GM21423 (cell line): ENCODE measurements at regions not wholly inside any gene's neighbourhood (a gene's known extent, or its start where the extent isn't known, plus 50 kb on each side); places are given as distances from the start of the nearest gene placed in this dataset.

Experiments
- ATAC-seq: cut with Tn5 transposase; IDR thresholded peaks from one replicate; pipeline ENCODE4 v1.9.1; 2021; ENCODE audit warnings: mild to moderate bottlenecking, moderate library complexity; ENCODE audit not compliant: unreplicated experiment

DNA sequence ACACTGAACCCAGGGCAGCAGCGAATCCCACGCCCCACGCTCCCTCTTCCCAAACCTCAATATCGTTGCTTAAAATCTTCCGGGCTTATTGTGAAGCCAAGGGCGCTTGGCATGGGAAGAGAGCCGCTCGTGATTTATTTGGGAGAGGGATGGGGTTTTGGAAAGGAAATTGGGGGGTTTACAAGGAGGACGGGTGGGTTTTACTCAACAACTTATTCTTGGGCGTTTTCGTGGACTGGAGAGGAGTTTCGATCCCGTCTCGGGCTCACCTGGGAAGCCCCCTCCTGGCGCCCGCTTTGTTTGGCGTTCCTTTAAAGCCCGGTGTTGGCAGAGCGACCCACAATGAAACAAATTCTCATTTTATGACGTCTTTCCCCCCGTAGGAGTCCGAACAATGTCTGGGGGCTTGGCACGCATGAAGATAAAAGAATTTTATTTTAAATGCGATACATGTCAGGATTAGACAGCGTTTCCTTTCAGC lies 135.3 kb downstream of the INSIG2 start:
- peak; percentile 5 for ATAC-seq

DNA sequence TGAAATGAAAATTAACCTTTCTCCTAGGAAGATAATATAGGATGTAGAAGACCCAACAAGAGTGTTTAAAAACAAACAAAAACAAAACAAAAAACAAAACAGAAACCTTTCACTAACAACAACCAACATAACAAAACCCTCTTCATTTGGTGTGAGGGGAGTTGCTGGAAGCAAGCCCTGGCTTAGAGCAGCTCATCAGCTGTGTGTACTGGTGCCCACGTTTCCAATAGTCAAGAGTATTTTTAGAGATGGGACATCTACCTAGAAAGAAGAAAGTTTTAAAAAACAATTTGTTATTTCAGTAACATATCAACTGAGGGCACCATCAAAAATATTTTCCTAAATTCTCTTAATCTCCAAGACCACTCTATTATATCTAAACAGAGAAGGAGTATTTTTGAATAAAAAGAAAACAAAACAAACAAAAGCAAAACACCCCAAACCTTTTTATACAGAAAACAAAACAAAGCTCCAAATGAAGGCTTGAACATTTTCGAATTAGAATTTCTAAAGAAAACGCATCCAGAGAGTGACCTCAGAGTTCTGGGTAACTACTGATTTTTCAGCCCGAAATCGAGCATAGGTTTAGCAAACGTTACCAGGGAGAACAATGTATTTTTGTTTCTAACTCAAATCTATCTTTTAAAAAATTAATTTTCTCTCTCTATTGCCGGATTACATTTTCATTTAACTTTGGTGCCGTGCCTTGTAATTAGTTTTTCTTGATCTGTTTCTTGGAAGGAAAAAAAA lies 134.6 kb downstream of the INSIG2 start:
- no peak for ATAC-seq

DNA sequence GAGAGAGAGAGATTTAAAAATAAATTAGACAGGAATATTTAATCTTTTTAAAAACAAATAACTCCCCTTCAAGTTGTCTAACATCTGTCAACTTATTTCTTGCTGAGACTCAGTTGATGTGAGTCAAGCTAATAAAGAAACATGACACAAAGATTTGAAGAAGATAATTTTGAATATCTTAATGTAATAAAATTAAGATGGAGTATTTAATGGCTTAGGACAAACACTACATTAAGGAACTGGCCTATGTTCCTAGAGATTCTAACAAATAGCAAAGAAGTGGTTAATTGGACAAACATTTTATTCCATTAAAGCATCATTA lies 134.0 kb downstream of the INSIG2 start:
- ATAC-seq = no peak

DNA sequence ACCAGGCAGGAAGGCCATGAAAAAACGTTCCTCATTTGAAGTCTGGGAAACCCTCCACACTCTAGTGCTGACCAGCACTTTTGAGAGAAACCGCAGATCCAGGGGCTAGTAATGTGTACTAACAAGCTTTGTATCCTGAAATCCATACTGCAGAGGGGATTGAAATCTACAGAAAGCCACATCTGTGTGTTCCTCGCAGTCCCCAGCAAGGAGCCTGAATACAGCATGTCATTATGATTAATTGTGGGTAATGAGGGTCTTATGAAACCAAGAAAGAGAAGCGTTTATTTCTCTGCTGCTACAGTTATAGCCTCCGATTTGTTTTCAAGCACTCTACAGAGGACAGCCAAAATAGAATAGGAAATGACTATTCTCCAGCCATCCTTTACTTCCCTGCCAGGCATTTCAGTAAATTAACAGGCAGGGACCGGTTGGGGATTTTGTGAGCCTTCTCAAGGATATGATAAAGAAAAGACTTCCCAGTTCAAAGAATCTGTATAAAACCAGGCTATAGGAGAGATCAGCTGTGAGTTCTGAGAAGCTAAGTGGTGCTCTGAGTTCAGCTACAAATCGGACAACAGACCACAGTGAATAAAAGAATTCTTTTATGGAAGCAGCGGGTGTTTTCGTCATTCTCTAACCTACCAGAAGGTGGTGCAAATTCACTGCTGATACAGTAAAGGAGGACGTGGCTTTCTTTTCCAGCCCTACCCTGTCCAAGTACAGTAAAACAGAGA lies 133.4 kb downstream of the INSIG2 start:
- no peak for ATAC-seq

DNA sequence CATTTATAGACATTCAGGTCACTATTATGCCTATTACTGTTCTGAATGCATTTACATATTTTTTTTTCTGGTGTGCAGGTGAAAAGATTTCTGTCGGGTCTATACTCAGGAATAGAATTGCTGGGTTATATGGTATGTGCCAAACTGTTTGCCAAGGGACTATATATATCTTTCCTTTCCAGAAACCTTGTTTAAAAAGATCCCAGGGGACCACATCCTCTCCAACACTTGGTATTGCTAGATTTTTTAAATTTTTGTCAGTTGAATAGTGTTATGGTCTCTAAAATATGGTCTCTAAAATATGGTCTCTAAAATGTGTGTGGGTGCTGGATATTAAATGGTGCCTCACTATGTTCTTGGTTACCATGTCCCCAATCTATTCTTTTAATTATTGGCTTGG lies 131.3 kb downstream of the INSIG2 start:
- no peak for ATAC-seq

DNA sequence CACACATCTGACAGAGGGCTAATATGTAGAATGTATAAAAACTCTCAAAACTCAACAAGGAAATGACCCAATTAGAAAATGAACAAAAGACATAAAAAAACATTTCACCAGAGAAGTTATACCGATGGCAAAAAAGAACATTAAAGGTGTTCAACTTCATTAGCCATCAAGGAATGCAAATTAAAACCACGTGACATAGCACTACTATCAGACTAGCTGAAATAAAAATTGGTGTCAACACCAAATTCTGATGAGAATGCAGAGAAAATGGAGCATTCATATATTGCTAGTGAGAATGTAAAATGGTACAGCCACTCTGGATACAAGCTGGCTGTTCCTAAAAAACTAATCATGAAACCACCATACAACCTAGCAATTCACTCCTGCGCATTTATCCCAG lies 128.0 kb downstream of the INSIG2 start:
- no peak for ATAC-seq

DNA sequence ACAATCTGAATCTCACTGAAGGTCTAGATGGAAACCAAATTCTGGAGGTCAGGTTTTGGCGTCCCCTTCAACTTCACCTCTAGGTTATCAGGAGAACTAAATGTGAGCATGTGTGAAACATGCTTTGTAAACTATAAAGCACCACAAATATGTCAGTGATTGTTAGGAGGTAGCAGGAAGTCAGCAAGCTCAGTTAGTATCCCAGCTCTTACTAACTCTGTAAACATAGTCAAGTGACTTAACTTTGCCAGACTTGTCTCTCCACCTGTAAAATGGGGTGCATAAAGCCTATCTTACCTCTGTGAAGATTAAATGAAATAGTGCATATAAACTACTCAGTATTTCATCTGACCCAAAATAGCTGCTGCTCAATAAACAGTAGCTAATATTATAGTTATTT lies 121.5 kb downstream of the INSIG2 start:
- ATAC-seq = no peak

DNA sequence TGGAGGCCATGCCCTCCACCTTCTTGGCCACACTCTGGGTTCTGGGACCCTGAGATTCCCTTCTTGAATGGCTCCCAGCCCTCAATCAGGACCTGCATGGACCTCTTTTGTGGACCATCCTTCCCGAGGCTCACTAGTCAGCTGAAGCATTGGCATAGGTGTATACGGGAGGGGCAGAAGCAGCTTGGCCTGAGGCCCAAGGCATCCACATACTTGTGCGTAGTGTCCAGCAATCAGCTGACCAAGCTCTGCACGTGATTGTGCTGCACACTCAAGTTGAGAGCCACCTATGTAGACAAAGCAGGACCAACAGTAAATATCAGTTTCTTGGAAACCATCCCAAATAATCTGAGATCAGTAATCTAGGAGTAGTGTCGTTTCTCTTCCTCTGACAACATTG lies 119.6 kb downstream of the INSIG2 start:
- ATAC-seq = no peak

DNA sequence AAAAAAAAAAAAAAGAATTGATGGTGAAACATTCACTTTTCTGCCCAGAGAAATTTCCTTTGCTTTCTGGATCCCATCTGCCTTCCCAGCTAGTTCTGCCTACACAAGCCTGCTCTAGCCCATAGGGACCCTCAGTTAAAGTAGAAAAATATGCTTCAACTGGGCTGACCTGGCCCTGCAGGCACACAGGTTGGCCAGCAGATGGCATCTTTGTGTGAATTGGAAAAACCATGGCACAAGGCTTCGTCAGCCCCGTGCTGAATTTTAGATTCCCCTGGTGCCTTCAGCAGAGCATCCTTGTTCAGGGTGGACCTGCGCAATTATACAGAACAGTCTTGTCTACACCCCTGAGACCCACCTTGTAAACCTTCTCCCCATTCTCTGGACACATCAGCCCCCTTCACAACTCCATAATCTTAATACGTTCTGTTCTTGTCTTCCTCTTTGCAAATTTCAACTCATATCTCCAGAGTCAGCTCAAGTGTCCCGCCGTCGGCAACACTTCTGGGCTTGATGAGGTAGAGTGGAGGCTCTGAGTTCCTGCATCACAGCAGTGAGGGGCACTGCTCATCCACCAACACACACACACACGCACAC lies 114.5 kb downstream of the INSIG2 start:
- peak; percentile 89 for ATAC-seq

DNA sequence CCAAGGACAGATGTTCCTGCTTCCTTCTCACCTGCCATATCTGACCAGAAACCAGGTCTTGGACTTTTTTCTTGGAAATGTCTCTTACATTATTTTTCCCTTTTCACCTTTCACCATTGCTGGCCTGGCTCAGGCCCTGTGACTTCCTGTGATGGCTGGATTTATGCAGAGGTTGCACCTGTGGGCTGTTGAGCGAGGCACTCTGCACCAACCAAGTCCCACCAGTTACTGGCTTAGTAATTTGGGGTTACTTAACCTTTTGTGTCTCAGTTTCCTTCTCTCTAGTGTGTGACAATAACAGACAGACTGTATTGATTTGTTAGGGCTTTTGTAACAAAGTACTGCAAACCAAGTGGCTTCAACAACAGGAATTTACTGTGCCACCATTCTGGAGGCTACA lies 110.0 kb downstream of the INSIG2 start:
- ATAC-seq = no peak

DNA sequence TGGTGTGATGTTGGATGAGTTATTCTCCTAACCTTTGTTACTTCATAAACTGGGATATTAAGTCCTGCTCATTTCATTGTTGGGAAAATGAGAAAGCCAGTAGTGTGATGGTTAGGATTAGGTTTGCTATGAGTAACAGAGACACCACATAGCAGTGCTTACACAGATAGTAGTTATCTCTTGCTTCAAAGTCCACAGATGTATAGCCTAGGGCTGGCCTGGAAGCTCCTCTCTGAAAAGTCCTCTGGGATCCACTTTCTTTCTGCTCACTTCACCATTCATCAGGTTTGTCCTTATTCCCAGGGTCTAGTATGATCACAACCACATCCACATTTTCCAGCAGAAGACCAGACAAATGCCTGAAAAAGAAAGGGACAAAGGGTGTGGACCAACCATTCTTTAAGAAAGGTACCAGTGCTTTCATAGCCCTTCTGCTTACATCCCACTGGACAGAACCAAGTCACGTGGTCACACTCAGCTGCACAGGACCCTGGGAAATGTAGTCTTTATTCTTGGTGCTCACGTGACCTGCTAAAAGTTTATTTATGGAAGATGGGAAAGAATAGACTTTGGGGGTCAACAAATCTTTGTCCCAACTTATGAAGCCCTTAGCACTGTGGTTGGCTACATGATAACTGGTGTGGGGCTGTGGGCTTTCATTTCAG lies 108.9 kb downstream of the INSIG2 start:
- no peak for ATAC-seq

DNA sequence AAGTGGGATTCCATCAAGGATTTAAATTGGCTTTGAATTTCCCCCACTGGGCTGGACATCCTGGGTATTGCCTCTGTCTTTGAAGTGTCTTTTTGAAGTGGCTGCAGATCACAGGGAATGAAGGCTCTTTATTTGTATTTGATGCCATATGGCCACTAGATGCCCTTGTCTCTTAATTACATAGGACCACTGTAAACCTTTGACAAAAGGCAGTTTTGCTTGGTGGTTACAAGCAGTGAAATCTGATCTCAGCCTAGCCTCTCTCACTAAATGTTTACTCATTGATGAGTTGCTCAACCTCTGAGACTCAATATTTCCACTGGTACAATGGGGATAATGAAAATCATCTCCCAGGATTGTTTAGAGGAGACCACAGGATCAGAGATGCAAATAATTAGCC lies 102.2 kb downstream of the INSIG2 start:
- ATAC-seq = no peak

DNA sequence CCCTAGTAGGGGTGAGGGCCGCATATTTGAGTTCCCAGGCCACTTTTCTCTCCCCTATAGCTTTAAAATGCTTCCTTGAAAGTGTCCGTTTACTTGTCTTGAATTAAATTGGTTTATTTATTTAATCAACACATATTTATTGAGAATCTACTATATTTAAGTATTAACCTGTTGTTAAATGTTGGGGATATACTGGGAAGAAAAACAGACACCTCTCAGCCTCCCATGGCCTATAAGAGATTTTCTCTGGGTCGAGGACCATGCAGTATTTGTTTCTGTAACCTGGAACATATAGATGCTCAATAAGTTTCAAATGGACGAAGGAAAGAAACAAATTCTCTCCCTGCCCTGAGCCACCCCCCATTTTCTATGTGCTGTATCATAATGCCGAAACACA lies 98.6 kb downstream of the INSIG2 start:
- ATAC-seq = no peak

DNA sequence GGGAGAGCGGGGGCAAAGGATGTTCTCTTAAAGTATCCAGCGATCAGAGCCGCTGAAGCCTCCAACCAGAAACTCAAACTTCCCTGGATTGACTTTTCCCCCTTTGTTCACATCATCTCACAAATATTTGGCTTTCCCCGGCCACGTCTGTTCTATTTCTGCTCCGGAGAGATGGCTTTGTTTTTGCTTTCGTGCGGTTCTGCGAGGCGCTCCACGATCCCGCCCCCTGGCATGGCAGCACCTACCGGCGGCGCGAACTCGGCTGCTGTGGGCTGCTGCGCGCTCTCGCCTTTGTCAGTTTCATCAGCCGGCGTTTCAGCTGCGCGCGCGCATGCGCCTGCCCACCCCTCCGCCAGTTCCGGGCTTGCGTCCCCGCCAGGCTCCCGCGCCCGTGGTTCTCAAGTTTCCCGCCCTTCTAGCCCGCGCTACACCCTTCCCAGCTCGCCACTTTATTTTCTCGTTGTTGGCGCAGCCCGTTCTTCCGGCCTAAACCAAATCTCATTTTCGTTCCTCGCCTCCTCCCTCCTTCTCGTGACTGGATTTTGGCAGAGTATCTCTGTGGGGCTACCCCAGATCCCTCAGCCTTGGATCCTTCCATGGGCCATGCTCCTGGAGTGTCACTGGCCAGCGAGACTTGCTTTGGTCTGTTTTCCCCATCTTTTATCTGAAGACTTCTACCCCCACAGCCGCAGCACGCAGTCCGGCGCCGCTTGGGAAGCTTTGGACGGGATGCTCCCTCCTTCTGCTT lies 98.0 kb downstream of the INSIG2 start:
- ATAC-seq = peak; percentile 88

DNA sequence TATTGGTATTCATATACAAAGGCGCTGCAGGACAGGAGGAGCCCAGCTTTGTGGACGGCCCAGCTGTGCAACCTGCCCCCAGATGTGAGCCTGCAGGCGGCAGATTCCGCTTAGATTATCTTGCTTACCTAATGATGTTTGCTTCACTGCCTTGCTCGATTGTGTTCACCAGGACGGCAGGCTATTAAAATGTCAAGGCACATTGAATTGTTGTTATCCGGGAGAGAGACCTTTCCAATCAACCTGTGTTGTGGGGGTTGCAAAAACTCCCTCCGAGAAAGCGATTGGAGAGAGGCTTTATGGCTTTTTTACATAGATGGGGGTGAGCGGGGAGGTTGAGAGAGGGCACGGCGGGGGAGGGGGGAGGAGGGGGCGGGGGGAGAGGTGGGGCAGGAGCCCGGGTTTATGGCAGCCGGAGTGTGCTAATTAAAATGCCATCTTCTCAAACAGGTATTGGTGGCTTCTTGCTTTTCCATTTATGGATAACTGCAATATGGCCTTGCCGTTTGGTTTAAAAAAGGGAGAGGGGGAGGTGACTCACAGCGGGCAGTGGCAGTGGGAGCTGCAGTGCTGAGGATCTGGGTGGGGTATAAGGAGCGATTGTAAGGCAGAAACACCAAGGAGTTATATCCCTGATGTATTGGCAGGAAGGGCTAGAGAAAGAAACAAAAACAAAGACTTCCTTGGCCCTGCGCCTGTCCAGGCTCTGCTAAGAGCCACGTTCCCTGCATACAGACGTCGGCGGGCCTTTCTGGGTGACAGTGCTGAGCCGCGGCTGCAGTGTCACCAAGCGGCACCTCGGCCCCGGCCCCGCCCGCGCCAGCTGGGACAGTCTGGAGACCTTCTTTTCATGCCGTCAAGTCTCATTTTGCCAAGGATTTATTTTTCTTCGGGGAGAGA lies 97.2 kb downstream of the INSIG2 start:
- ATAC-seq = peak; percentile 77

DNA sequence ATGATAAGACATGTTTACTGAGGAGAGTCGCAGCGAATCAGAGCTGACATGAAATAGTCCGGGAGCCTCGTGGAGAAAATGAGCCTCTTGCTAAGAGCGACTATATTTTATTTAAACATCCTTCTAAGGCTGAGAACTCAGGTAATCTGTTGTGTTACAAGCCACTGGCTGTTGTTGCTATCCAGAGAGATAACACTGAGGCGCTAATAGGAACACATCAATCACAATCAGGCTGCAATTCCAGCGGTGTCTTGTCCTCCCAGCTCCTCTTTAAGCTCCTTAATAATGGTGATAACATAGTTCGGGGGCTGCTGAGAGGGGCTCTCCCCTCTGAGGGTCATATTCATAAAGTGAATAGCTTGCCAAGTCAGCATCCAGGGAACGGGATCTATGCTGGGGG lies 95.1 kb downstream of the INSIG2 start:
- ATAC-seq = no peak

DNA sequence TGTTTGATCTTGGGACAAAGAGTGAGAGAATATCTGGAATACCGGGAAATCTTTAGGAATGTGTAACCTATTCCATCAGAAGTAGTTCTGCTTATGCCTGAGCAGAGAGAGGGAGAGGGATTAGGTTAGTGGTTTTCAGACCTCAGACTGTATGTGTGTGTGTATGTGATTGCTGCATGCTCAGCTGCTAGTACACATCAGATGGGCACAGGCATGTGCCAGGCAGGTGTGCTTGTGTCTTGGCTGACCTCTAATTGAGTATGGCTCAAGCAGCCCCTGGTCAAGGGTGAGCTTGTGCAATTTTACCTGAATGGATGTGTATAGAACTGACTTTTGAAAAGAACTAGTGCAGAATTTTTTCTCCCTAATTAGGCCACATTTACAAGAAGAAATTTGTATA lies 91.2 kb downstream of the INSIG2 start:
- ATAC-seq = no peak

DNA sequence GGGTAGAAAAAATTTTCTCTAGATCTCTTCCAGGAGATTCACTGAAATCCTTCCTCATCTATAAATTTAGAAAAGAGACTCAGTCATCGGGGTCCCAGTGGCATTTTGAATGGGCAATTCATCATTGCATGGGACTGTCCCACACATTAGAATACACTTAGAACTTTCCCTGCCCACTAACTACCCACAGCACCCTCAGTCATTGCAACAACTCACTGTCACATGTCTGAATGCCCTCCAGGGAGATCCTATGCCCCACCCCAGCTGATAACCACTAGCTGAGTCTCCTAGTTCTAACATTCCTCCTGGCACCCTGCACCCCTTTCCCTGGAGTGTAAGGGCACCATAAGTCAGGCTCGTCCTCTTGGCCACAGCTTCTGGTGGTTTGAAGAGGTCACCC lies 89.6 kb downstream of the INSIG2 start:
- no peak for ATAC-seq

DNA sequence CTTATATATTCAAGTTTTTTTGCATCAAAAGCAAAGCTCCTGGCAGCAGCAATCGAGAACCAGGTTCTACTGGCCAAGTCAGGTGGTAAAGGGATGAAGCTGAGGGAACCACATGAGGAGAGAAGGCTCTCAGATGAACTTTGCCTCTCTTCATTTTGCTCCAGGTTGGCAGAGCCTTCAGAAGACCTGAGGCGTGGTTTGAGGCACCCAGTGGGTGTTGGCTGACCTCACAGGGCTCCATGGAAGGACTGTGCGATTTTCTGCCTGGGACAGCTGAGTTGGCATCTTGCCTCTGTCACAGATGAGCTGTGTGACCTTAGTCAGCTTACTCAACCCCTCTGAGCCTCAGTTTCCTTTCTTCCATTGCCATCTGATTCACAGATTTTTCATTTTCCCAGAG lies 89.0 kb downstream of the INSIG2 start:
- no peak for ATAC-seq

DNA sequence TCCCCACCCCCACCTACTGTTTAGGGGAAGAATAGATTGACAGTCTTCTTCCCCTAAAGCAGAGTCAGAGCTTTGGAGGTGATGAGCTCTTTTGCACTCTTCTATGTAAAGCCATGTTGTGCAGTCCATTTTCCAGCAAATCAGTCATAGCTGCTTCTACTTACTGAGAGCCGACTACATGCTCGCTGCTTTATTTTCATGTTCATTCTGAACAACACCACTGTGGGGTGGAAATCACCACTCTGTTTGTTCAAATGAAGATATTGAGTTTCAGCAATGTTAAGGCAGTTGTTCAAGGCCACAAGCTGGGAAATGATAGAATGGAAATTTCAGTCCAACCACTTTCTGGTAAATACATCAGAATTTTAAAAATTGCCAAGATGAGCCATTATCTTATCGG lies 88.3 kb downstream of the INSIG2 start:
- no peak for ATAC-seq
